Karpas-422 (cell line): ENCODE measurements at regions not wholly inside any gene's neighbourhood (a gene's known extent, or its start where the extent isn't known, plus 50 kb on each side); places are given as distances from the start of the nearest gene placed in this dataset.

Experiments used
- DNase-seq: peaks from one replicate; pipeline ENCODE4 v3.0.0-alpha.2; 2015
- H2AFZ ChIP-seq: fragments of 200-600 bp; sonication (generic); 2 replicates; pipeline ENCODE4 v1.6.1; 2014; ENCODE audit warnings: antibody characterized with exemption, low read length, mixed read lengths
- H3K27ac ChIP-seq: fragments of 200-600 bp; sonication (generic); 2 replicates; pipeline ENCODE4 v1.5.1; 2014; ENCODE audit warnings: mild to moderate bottlenecking, low read length, moderate library complexity
- H3K27me3 ChIP-seq: fragments of 200-600 bp; sonication (generic); 2 replicates; pipeline ENCODE4 v1.6.1; 2014; ENCODE audit warnings: low read length, mixed read lengths
- H3K36me3 ChIP-seq: fragments of 200-600 bp; sonication (generic); 2 replicates; pipeline ENCODE4 v1.6.1; 2014; ENCODE audit warnings: low read length, mixed read lengths; ENCODE audit not compliant: insufficient read depth
- H3K4me1 ChIP-seq: fragments of 200-600 bp; sonication (generic); 2 replicates; pipeline ENCODE4 v1.6.1; 2014; ENCODE audit warnings: mild to moderate bottlenecking, low read length, mixed read lengths
- H3K4me2 ChIP-seq: fragments of 200-600 bp; sonication (generic); 2 replicates; pipeline ENCODE4 v1.6.1; 2014; ENCODE audit warnings: low read length, low read depth, mild to moderate bottlenecking; ENCODE audit not compliant: poor library complexity, severe bottlenecking
- H3K4me3 ChIP-seq: fragments of 200-600 bp; sonication (generic); 2 replicates; pipeline ENCODE4 v1.5.1; 2014; ENCODE audit warnings: mild to moderate bottlenecking, antibody characterized with exemption, low read length, mixed read lengths
- H3K79me2 ChIP-seq: fragments of 200-600 bp; sonication (generic); 2 replicates; pipeline ENCODE4 v1.6.1; 2014; ENCODE audit warnings: mild to moderate bottlenecking, low read length, mixed read lengths
- H3K9ac ChIP-seq: fragments of 200-600 bp; sonication (generic); 2 replicates; pipeline ENCODE4 v1.6.0; 2014; ENCODE audit warnings: low read length
- H3K9me2 ChIP-seq: fragments of 200-600 bp; sonication (generic), shearing (Covaris generic); replicated peaks from 2 replicates; pipeline ENCODE4 v1.6.0; 2014; ENCODE audit warnings: mild to moderate bottlenecking, low read length, moderate library complexity; ENCODE audit not compliant: insufficient read depth
- H3K9me3 ChIP-seq: fragments of 300-700, 200-600 bp; sonication (generic); 2 replicates; pipeline ENCODE4 v1.6.1; 2014; ENCODE audit warnings: low read length, mixed read lengths
- H4K20me1 ChIP-seq: fragments of 200-600 bp; sonication (generic); 2 replicates; pipeline ENCODE4 v1.6.1; 2014; ENCODE audit warnings: mild to moderate bottlenecking, antibody characterized with exemption, low read length, low read depth; ENCODE audit not compliant: insufficient read depth

GRCh38 chr15:66642514-66642913, 59.5 kb upstream of the SMAD6 start:
- Histone ChIP-seq H3K9ac (no peak overlapping the region), H3K4me2 (no peak overlapping the region), H2AFZ (no peak overlapping the region), H4K20me1 (no peaks in the 10 kb centered on the region), H3K9me3 (no peaks in the 10 kb centered on the region), H3K27me3 (no peaks in the 10 kb centered on the region), H3K36me3 (no peaks in the 10 kb centered on the region), H3K9me2 (no peaks in the 10 kb centered on the region), H3K4me3 (no peak overlapping the region), H3K79me2 (no peaks in the 10 kb centered on the region), H3K4me1 (no peaks in the 10 kb centered on the region), H3K27ac (no peak overlapping the region)
- DNase-seq, result no peak

- Histone ChIP-seq H3K4me2 (no peak overlapping the region), H3K27ac (no peak overlapping the region), H3K9me3 (no peaks in the 10 kb centered on the region), H3K4me3 (no peak overlapping the region), H3K9me2 (no peaks in the 10 kb centered on the region), H3K27me3 (no peaks in the 10 kb centered on the region), H2AFZ (no peak overlapping the region), H3K79me2 (no peaks in the 10 kb centered on the region), H3K9ac (no peak overlapping the region), H3K4me1 (no peaks in the 10 kb centered on the region), H3K36me3 (no peaks in the 10 kb centered on the region), H4K20me1 (no peaks in the 10 kb centered on the region)
- no peak for DNase-seq
Measured at GRCh38 chr15:66643033-66643432, 59.0 kb upstream of the SMAD6 start.

GRCh38 chr15:66644000-66644787, 57.8 kb upstream of the SMAD6 start:
- no peaks in the 10 kb centered on the region for H3K4me1 ChIP-seq
- H4K20me1 ChIP-seq, result no peaks in the 10 kb centered on the region
- H3K9me2 ChIP-seq, result no peaks in the 10 kb centered on the region
- H3K36me3 ChIP-seq, result no peaks in the 10 kb centered on the region
- no peak overlapping the region for H3K9ac ChIP-seq
- no peak for DNase-seq
- no peak overlapping the region for H3K4me3 ChIP-seq
- no peaks in the 10 kb centered on the region for H3K79me2 ChIP-seq
- H3K9me3 ChIP-seq, result no peaks in the 10 kb centered on the region
- no peak overlapping the region for H3K4me2 ChIP-seq
- no peak overlapping the region for H3K27ac ChIP-seq
- H3K27me3 ChIP-seq, result no peaks in the 10 kb centered on the region
- no peak overlapping the region for H2AFZ ChIP-seq

- no peak overlapping the region for H3K4me2 ChIP-seq
- H3K27me3 ChIP-seq, result no peaks in the 10 kb centered on the region
- no peak for DNase-seq
- H2AFZ ChIP-seq, result no peak overlapping the region
- H3K27ac ChIP-seq, result no peak overlapping the region
- no peaks in the 10 kb centered on the region for H3K4me1 ChIP-seq
- H3K9me3 ChIP-seq, result no peaks in the 10 kb centered on the region
- H3K9me2 ChIP-seq, result no peaks in the 10 kb centered on the region
- H3K9ac ChIP-seq, result no peak overlapping the region
- 0 out of 2 replicates have a peak, but pooled peaks cover 6% of the 10 kb centered on the region for H4K20me1 ChIP-seq
- no peaks in the 10 kb centered on the region for H3K79me2 ChIP-seq
- no peaks in the 10 kb centered on the region for H3K36me3 ChIP-seq
- H3K4me3 ChIP-seq, result no peak overlapping the region
Measured at GRCh38 chr15:66644869-66645268, 57.2 kb upstream of the SMAD6 start.

- Histone ChIP-seq H3K4me2 (no peak overlapping the region), H3K27me3 (no peaks in the 10 kb centered on the region), H3K9me3 (no peaks in the 10 kb centered on the region), H3K79me2 (no peaks in the 10 kb centered on the region), H3K27ac (no peak overlapping the region), H4K20me1 (0 out of 2 replicates have a peak, but pooled peaks cover 7% of the 10 kb centered on the region), H3K4me1 (no peaks in the 10 kb centered on the region), H2AFZ (no peak overlapping the region), H3K9ac (no peak overlapping the region), H3K36me3 (no peaks in the 10 kb centered on the region), H3K4me3 (no peak overlapping the region), H3K9me2 (no peaks in the 10 kb centered on the region)
- DNase-seq, result no peak
Measured at GRCh38 chr15:66646308-66646707, 55.7 kb upstream of the SMAD6 start.

- H3K9me3 ChIP-seq, result no peaks in the 10 kb centered on the region
- DNase-seq, result peak; percentile 36
- no peak overlapping the region for H3K4me3 ChIP-seq
- no peak overlapping the region for H3K27ac ChIP-seq
- H3K4me2 ChIP-seq, result no peak overlapping the region
- H3K9me2 ChIP-seq, result no peaks in the 10 kb centered on the region
- H3K27me3 ChIP-seq, result no peaks in the 10 kb centered on the region
- no peaks in the 10 kb centered on the region for H3K4me1 ChIP-seq
- H4K20me1 ChIP-seq, result 0 out of 2 replicates have a peak, but pooled peaks cover 7% of the 10 kb centered on the region
- H3K36me3 ChIP-seq, result no peaks in the 10 kb centered on the region
- H2AFZ ChIP-seq, result no peak overlapping the region
- H3K79me2 ChIP-seq, result no peaks in the 10 kb centered on the region
- H3K9ac ChIP-seq, result no peak overlapping the region
Measured at GRCh38 chr15:66646799-66647198, 55.2 kb upstream of the SMAD6 start.

GRCh38 chr15:66647358-66647757, 54.7 kb upstream of the SMAD6 start:
- no peaks in the 10 kb centered on the region for H3K27me3 ChIP-seq
- 0 out of 2 replicates have a peak, but pooled peaks cover 7% of the 10 kb centered on the region for H4K20me1 ChIP-seq
- no peak overlapping the region for H3K9ac ChIP-seq
- H3K79me2 ChIP-seq, result no peaks in the 10 kb centered on the region
- H3K36me3 ChIP-seq, result no peaks in the 10 kb centered on the region
- no peak overlapping the region for H3K4me2 ChIP-seq
- H3K27ac ChIP-seq, result no peak overlapping the region
- H2AFZ ChIP-seq, result no peak overlapping the region
- H3K9me3 ChIP-seq, result no peaks in the 10 kb centered on the region
- H3K4me3 ChIP-seq, result no peak overlapping the region
- H3K9me2 ChIP-seq, result no peaks in the 10 kb centered on the region
- DNase-seq, result no peak
- H3K4me1 ChIP-seq, result no peaks in the 10 kb centered on the region

- no peaks in the 10 kb centered on the region for H3K9me3 ChIP-seq
- no peaks in the 10 kb centered on the region for H3K79me2 ChIP-seq
- 0 out of 2 replicates have a peak, but pooled peaks cover 7% of the 10 kb centered on the region for H4K20me1 ChIP-seq
- no peak overlapping the region for H3K9ac ChIP-seq
- no peak overlapping the region for H2AFZ ChIP-seq
- no peak for DNase-seq
- H3K4me1 ChIP-seq, result no peaks in the 10 kb centered on the region
- H3K27me3 ChIP-seq, result no peaks in the 10 kb centered on the region
- no peaks in the 10 kb centered on the region for H3K36me3 ChIP-seq
- no peaks in the 10 kb centered on the region for H3K9me2 ChIP-seq
- no peak overlapping the region for H3K27ac ChIP-seq
- no peak overlapping the region for H3K4me3 ChIP-seq
- H3K4me2 ChIP-seq, result no peak overlapping the region
Measured at GRCh38 chr15:66648588-66648987, 53.4 kb upstream of the SMAD6 start.
